ENCODE measurements at regions not wholly inside any gene's neighbourhood (a gene's known extent, or its start where the extent isn't known, plus 50 kb on each side); places are given as distances from the start of the nearest gene placed in this dataset.

GRCh38 chr12:127342861-127343260, 924.1 kb upstream of the TMEM132C start:
- no peaks in the 10 kb centered on the region for H3K79me2 ChIP-seq (replicated peaks; ENCODE audit: insufficient read depth, low read length)
- no peaks in the 10 kb centered on the region for H4K20me1 ChIP-seq (ENCODE audit: insufficient read depth)
- no peak overlapping the region for H3K27ac ChIP-seq (ENCODE audit: low read length)
- H3K9me2 ChIP-seq (ENCODE audit: insufficient read depth, low read length): no peaks in the 10 kb centered on the region
- H2AFZ ChIP-seq (ENCODE audit: low read depth, low read length): no peak overlapping the region
- no peak overlapping the region for H3K4me2 ChIP-seq (ENCODE audit: low read length)
- TF ChIP-seq EP300 (conservative IDR thresholded peaks at IDR 0.05; ENCODE audit: poor library complexity, severe bottlenecking) (no peak), RAD21 (conservative IDR thresholded peaks at IDR 0.05) (no peak), TAF1 (IDR thresholded peaks at IDR 0.05; ENCODE audit: low read depth) (no peak), POLR2AphosphoS5 (IDR thresholded peaks at IDR 0.05) (no peak), SMC3 (conservative IDR thresholded peaks at IDR 0.05; ENCODE audit: poor library complexity) (no peak), EZH2 (IDR thresholded peaks at IDR 0.05; ENCODE audit: borderline replicate concordance, insufficient read depth, low read length, poor library complexity, severe bottlenecking) (no peak), MXI1 (conservative IDR thresholded peaks at IDR 0.05; ENCODE audit: poor library complexity, severe bottlenecking) (no peak), REST (IDR thresholded peaks at IDR 0.05; ENCODE audit: borderline replicate concordance) (no peak)
- TF ChIP-seq, protein P1, sequence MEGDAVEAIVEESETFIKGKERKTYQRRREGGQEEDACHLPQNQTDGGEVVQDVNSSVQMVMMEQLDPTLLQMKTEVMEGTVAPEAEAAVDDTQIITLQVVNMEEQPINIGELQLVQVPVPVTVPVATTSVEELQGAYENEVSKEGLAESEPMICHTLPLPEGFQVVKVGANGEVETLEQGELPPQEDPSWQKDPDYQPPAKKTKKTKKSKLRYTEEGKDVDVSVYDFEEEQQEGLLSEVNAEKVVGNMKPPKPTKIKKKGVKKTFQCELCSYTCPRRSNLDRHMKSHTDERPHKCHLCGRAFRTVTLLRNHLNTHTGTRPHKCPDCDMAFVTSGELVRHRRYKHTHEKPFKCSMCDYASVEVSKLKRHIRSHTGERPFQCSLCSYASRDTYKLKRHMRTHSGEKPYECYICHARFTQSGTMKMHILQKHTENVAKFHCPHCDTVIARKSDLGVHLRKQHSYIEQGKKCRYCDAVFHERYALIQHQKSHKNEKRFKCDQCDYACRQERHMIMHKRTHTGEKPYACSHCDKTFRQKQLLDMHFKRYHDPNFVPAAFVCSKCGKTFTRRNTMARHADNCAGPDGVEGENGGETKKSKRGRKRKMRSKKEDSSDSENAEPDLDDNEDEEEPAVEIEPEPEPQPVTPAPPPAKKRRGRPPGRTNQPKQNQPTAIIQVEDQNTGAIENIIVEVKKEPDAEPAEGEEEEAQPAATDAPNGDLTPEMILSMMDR (IDR thresholded peaks at IDR 0.05; ENCODE audit: poor library complexity, severe bottlenecking): no peak
- H3K9me3 ChIP-seq (ENCODE audit: low read length): no peaks in the 10 kb centered on the region
- no peaks in the 10 kb centered on the region for H3K27me3 ChIP-seq (ENCODE audit: insufficient read depth, low read depth, low read length)
- no peak overlapping the region for H3K4me3 ChIP-seq (ENCODE audit: low read length)
- no peak overlapping the region for H3K9ac ChIP-seq (ENCODE audit: low read length)
- H3F3A ChIP-seq (ENCODE audit: insufficient read depth, low read length, poor library complexity, severe bottlenecking): no peaks in the 10 kb centered on the region
- H3K36me3 ChIP-seq (ENCODE audit: insufficient read depth, low read length): no peaks in the 10 kb centered on the region

- H3K4me2 ChIP-seq (ENCODE audit: low read length): no peak overlapping the region
- no peaks in the 10 kb centered on the region for H3K79me2 ChIP-seq (replicated peaks; ENCODE audit: insufficient read depth, low read length)
- H3K9me2 ChIP-seq (ENCODE audit: insufficient read depth, low read length): no peaks in the 10 kb centered on the region
- H4K20me1 ChIP-seq (ENCODE audit: insufficient read depth): no peaks in the 10 kb centered on the region
- H3K9ac ChIP-seq (ENCODE audit: low read length): no peak overlapping the region
- TF ChIP-seq EZH2 (IDR thresholded peaks at IDR 0.05; ENCODE audit: borderline replicate concordance, insufficient read depth, low read length, poor library complexity, severe bottlenecking): no peak
- no peak overlapping the region for H2AFZ ChIP-seq (ENCODE audit: low read depth, low read length)
- no peaks in the 10 kb centered on the region for H3K36me3 ChIP-seq (ENCODE audit: insufficient read depth, low read length)
- H3F3A ChIP-seq (ENCODE audit: insufficient read depth, low read length, poor library complexity, severe bottlenecking): no peaks in the 10 kb centered on the region
- H3K27me3 ChIP-seq (ENCODE audit: insufficient read depth, low read depth, low read length): no peaks in the 10 kb centered on the region
- H3K4me3 ChIP-seq (ENCODE audit: low read length): no peak overlapping the region
- H3K9me3 ChIP-seq (ENCODE audit: low read length): no peaks in the 10 kb centered on the region
- no peak overlapping the region for H3K27ac ChIP-seq (ENCODE audit: low read length)
Observed at GRCh38 chr12:127343940-127344339, 923.0 kb upstream of the TMEM132C start.

DNA sequence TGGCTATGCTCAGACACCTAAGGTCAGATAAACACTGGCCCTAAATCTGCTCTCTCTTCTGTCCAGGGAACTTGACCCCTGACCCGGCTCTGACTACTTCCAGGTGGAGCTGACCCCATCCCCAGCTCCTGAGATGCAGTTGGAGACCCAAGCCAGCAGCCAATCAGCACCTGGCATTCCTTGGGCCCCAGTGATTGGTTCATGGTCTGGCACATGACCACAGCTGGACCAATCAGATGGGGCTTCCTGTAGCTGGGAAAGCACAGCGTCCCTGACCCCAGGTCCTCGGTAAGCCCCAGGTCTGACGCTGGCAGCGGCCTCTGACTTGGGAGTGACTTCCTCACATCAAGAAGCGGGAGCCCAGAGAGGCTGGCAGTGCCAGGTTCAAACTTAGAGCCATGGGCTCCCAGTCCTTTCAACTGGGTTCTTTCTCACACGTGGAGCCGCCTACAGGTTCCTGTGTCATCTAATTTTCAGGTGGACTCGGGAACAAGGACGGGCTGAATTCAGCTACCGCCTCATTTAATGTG, 915.4 kb upstream of the TMEM132C start:
- TF ChIP-seq RAD21 (conservative IDR thresholded peaks at IDR 0.05) (no peak), EP300 (conservative IDR thresholded peaks at IDR 0.05; ENCODE audit: poor library complexity, severe bottlenecking) (no peak), POLR2AphosphoS5 (IDR thresholded peaks at IDR 0.05) (no peak), SMC3 (conservative IDR thresholded peaks at IDR 0.05; ENCODE audit: poor library complexity) (no peak), MXI1 (conservative IDR thresholded peaks at IDR 0.05; ENCODE audit: poor library complexity, severe bottlenecking) (no peak), TAF1 (IDR thresholded peaks at IDR 0.05; ENCODE audit: low read depth) (no peak), EZH2 (IDR thresholded peaks at IDR 0.05; ENCODE audit: borderline replicate concordance, insufficient read depth, low read length, poor library complexity, severe bottlenecking) (no peak)
- TF ChIP-seq, protein P1 (IDR thresholded peaks at IDR 0.05; ENCODE audit: poor library complexity, severe bottlenecking): no peak
- H3K9ac ChIP-seq (ENCODE audit: low read length): no peak overlapping the region

More for the DNA sequence above, 915.4 kb upstream of the TMEM132C start:
- Histone ChIP-seq H3F3A (ENCODE audit: insufficient read depth, low read length, poor library complexity, severe bottlenecking) (no peaks in the 10 kb centered on the region), H3K4me2 (ENCODE audit: low read length) (no peak overlapping the region), H2AFZ (ENCODE audit: low read depth, low read length) (no peak overlapping the region), H4K20me1 (ENCODE audit: insufficient read depth) (no peaks in the 10 kb centered on the region), H3K9me2 (ENCODE audit: insufficient read depth, low read length) (no peaks in the 10 kb centered on the region), H3K79me2 (replicated peaks; ENCODE audit: insufficient read depth, low read length) (no peaks in the 10 kb centered on the region), H3K4me3 (ENCODE audit: low read length) (no peak overlapping the region), H3K27ac (ENCODE audit: low read length) (no peak overlapping the region), H3K27me3 (ENCODE audit: insufficient read depth, low read depth, low read length) (no peaks in the 10 kb centered on the region), H3K36me3 (ENCODE audit: insufficient read depth, low read length) (no peaks in the 10 kb centered on the region), H3K9me3 (ENCODE audit: low read length) (no peaks in the 10 kb centered on the region)
